PC-9 (cell line): ENCODE measurements at regions not wholly inside any gene's neighbourhood (a gene's known extent, or its start where the extent isn't known, plus 50 kb on each side); places are given as distances from the start of the nearest gene placed in this dataset.

ENCODE experiments used
- BruUV-seq: library from RNA; stranded (reverse); fragments of 400-500 nt; replicated peaks from 2 replicates; lab custom pipeline; 2021; lab: Mats Ljungman, UMichigan
- CTCF ChIA-PET: fragments of 300-600 bp; sonication (Branson Sonifier 250); formaldehyde crosslinking; loops from one replicate; lab custom pipeline; 2022; ENCODE audit warnings: antibody characterized with exemption; lab: Charles Lee
- POLR2A ChIA-PET: fragments of 300-600 bp; sonication (Branson Sonifier 250); formaldehyde crosslinking; loops from one replicate; lab custom pipeline; 2022; ENCODE audit warnings: antibody characterized with exemption; ENCODE audit not compliant: unreplicated experiment; lab: Charles Lee
- DNase-seq, 2 experiments: peaks; one replicate each; pipeline versions ENCODE4 v3.0.0 to v3.0.0-alpha.2; 2015 to 2022; ENCODE audit warnings: mixed read lengths in 1 of 2
- H2AFZ ChIP-seq: fragments of 200-600 bp; sonication (generic); 2 replicates; pipeline ENCODE4 v1.8.1; 2017; ENCODE audit warnings: antibody characterized with exemption
- H3F3A ChIP-seq: fragments of 200-600 bp; sonication (generic); 2 replicates; pipeline ENCODE4 v1.8.1; 2017; ENCODE audit warnings: antibody characterized with exemption, mild to moderate bottlenecking, low read depth; ENCODE audit not compliant: insufficient read depth
- H3K27ac ChIP-seq: fragments of 200-600 bp; sonication (generic); 2 replicates; pipeline ENCODE4 v1.6.1; 2016; ENCODE audit warnings: mixed run types
- H3K27me3 ChIP-seq: fragments of 200-600 bp; sonication (generic); 2 replicates; pipeline ENCODE4 v1.6.1; 2016; ENCODE audit warnings: low read depth, mixed run types; ENCODE audit not compliant: insufficient read depth
- H3K36me3 ChIP-seq: fragments of 200-600 bp; sonication (generic); 2 replicates; pipeline ENCODE4 v1.6.1; 2016; ENCODE audit warnings: low read depth, mixed run types
- H3K4me1 ChIP-seq: fragments of 200-600 bp; sonication (generic); replicated peaks from 2 replicates; pipeline ENCODE4 v1.6.1; 2016; ENCODE audit warnings: mixed run types; ENCODE audit not compliant: insufficient read depth
- H3K4me2 ChIP-seq: fragments of 200-600 bp; sonication (generic); 2 replicates; pipeline ENCODE4 v1.6.1; 2017; ENCODE audit warnings: mixed run types
- H3K4me3 ChIP-seq: fragments of 200-600 bp; sonication (generic); 2 replicates; pipeline ENCODE4 v1.6.1; 2016; ENCODE audit warnings: mixed run types
- H3K79me2 ChIP-seq: fragments of 200-600 bp; sonication (generic); 2 replicates; pipeline ENCODE4 v1.6.1; 2017; ENCODE audit warnings: low read depth, mixed run types
- H3K9me2 ChIP-seq: fragments of 200-600 bp; sonication (generic); 2 replicates; pipeline ENCODE4 v1.8.1; 2017; ENCODE audit warnings: mild to moderate bottlenecking; ENCODE audit not compliant: insufficient read depth
- H3K9me3 ChIP-seq: fragments of 200-600 bp; sonication (generic); 2 replicates; pipeline ENCODE4 v1.8.1; 2016; ENCODE audit warnings: low read depth; ENCODE audit not compliant: insufficient read depth
- H4K20me1 ChIP-seq: fragments of 200-600 bp; sonication (generic); 2 replicates; pipeline ENCODE4 v1.8.1; 2017; ENCODE audit not compliant: insufficient read depth
- EZH2 ChIP-seq: fragments of 200-600 bp; sonication (generic); IDR thresholded peaks from 2 replicates; pipeline ENCODE4 v1.8.0; 2017; ENCODE audit warnings: antibody characterized with exemption, low read depth
- intact Hi-C: fragments of 100-400 bp; cut with micrococcal nuclease; formaldehyde crosslinking; loops from one replicate; pipeline ENCODE4 v1.10.0; 2022; ENCODE audit not compliant: unreplicated experiment
- TF ChIP-seq, protein P1 (sequence below): fragments of 200-600 bp; sonication (generic); conservative IDR thresholded peaks from 2 replicates; pipeline ENCODE4 v1.6.1; 2017; ENCODE audit warnings: mixed run types, antibody characterized with exemption, mild to moderate bottlenecking, moderate library complexity

DNA sequence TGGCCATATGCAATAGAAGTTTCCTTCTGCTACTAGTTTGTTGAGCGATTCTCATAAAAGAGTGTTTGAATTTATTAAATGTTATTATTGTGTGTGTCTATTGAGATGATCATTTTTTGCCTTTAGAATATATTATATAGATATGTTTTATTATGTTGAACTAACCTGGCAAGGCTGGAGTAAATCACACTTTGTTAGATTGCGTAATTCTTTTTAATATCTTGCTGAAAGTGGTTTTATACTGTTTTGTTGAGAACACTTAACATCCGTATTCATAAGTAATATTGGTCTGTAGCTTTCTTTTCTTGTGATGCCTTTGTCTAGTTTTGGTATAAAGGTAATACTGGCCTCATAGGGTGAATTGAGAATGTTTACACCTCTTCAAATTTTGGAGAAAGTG lies 574.3 kb upstream of the PCDH20 start:
- ChIA-PET POLR2A (no interaction called here), CTCF (no interaction called here)
- Histone ChIP-seq H3K27ac (no peak overlapping the region), H3F3A (no peaks in the 10 kb centered on the region), H3K9me2 (no peaks in the 10 kb centered on the region), H3K4me3 (no peak overlapping the region), H3K79me2 (no peaks in the 10 kb centered on the region), H3K4me2 (no peak overlapping the region), H4K20me1 (no peaks in the 10 kb centered on the region), H2AFZ (no peak overlapping the region), H3K4me1 (no peaks in the 10 kb centered on the region), H3K36me3 (no peaks in the 10 kb centered on the region), H3K27me3 (no peaks in the 10 kb centered on the region), H3K9me3 (no peaks in the 10 kb centered on the region)
- DNase-seq = no peak
- no TSS peak for BruUV-seq
- intact Hi-C loops = no loop called here
- TF ChIP-seq EZH2 = no peak

DNA sequence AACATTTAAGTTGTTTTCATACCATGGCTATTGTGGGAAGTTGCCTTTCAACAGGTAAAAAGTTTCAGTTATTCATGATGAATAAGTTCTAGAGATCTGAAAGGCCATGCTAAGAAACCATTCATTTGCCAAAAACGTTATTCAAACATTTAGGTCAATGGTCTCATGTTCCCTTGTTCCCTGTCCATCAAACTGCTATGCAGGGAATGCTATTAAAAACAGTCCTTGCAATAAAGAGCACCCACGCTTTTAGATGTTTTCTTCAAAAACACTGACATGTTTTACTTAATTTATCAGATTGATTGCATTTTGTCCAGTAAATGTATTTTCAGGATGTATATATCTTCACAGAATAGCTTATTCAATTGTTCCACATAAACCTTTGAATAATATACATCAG lies 573.2 kb upstream of the PCDH20 start:
- no peaks in the 10 kb centered on the region for H3K36me3 ChIP-seq
- no peak overlapping the region for H3K4me3 ChIP-seq
- no TSS peak for BruUV-seq
- H4K20me1 ChIP-seq = no peaks in the 10 kb centered on the region
- no peak overlapping the region for H3K27ac ChIP-seq
- intact Hi-C loops = no loop called here
- ChIA-PET POLR2A (no interaction called here), CTCF (no interaction called here)
- H3K4me1 ChIP-seq = no peaks in the 10 kb centered on the region
- no peak for TF ChIP-seq EZH2
- TF ChIP-seq, protein P1, sequence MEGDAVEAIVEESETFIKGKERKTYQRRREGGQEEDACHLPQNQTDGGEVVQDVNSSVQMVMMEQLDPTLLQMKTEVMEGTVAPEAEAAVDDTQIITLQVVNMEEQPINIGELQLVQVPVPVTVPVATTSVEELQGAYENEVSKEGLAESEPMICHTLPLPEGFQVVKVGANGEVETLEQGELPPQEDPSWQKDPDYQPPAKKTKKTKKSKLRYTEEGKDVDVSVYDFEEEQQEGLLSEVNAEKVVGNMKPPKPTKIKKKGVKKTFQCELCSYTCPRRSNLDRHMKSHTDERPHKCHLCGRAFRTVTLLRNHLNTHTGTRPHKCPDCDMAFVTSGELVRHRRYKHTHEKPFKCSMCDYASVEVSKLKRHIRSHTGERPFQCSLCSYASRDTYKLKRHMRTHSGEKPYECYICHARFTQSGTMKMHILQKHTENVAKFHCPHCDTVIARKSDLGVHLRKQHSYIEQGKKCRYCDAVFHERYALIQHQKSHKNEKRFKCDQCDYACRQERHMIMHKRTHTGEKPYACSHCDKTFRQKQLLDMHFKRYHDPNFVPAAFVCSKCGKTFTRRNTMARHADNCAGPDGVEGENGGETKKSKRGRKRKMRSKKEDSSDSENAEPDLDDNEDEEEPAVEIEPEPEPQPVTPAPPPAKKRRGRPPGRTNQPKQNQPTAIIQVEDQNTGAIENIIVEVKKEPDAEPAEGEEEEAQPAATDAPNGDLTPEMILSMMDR = no peak
- no peaks in the 10 kb centered on the region for H3K9me3 ChIP-seq
- no peaks in the 10 kb centered on the region for H3F3A ChIP-seq
- no peaks in the 10 kb centered on the region for H3K79me2 ChIP-seq
- DNase-seq = no peak
- H3K9me2 ChIP-seq = no peaks in the 10 kb centered on the region
- H2AFZ ChIP-seq = no peak overlapping the region
- no peak overlapping the region for H3K4me2 ChIP-seq
- no peaks in the 10 kb centered on the region for H3K27me3 ChIP-seq

DNA sequence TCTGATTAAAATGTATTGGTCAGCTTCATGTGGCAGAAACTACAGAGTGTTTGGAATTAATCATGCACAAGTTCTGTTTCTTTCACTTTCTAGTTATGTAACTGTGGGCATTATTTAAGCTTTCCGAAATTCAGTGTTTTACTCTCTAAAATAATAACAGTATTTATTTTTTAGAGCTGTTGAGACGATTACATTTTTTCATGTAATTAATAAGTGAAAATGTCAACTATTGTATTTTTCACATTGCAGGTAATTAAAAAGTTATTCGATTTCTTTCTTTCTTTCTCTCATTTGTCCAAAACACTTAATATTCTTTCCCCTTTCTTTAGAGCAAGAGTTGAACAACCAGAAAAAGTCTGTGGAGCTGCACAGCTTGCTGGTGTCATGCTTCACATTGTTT lies 559.4 kb upstream of the PCDH20 start:
- no peak for DNase-seq
- TF ChIP-seq, protein P1 = no peak
- TF ChIP-seq EZH2 = no peak
- H3K9me3 ChIP-seq = no peaks in the 10 kb centered on the region
- no peak overlapping the region for H2AFZ ChIP-seq
- CTCF ChIA-PET = no interaction called here
- H3F3A ChIP-seq = no peaks in the 10 kb centered on the region
- H3K36me3 ChIP-seq = no peaks in the 10 kb centered on the region
- H3K27me3 ChIP-seq = no peaks in the 10 kb centered on the region
- H3K79me2 ChIP-seq = no peaks in the 10 kb centered on the region
- intact Hi-C loops = no loop called here
- H3K4me1 ChIP-seq = no peaks in the 10 kb centered on the region
- no peaks in the 10 kb centered on the region for H3K9me2 ChIP-seq
- no peak overlapping the region for H3K4me2 ChIP-seq
- no peaks in the 10 kb centered on the region for H4K20me1 ChIP-seq
- no TSS peak for BruUV-seq
- no peak overlapping the region for H3K27ac ChIP-seq
- no peak overlapping the region for H3K4me3 ChIP-seq
- POLR2A ChIA-PET = no interaction called here

DNA sequence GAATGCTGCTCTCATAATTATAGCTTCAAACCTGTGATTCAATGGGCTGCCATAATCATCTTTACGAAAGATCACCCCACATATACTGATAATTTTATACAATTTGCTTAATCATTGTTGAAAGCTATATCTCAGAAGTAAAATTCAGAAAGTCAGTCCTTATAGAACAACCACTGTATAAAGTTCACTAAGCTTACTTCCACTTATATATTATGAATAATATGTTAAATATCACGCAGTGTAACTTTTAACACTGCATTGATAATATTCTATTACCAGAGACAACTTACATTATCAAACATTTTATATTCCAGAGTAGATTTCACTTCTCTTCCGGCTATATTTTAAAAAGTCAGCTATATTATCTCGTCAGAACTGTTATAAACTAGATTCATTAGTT lies 550.1 kb upstream of the PCDH20 start:
- CTCF ChIA-PET = no interaction called here
- TF ChIP-seq, protein P1 = no peak
- TF ChIP-seq EZH2 = no peak
- Histone ChIP-seq H3K27me3 (no peaks in the 10 kb centered on the region), H3K9me2 (no peaks in the 10 kb centered on the region), H4K20me1 (no peaks in the 10 kb centered on the region), H3K4me3 (no peak overlapping the region), H3K27ac (no peak overlapping the region), H3K4me1 (no peaks in the 10 kb centered on the region), H3K79me2 (no peaks in the 10 kb centered on the region), H3K36me3 (no peaks in the 10 kb centered on the region), H3K9me3 (no peaks in the 10 kb centered on the region), H2AFZ (no peak overlapping the region), H3F3A (no peaks in the 10 kb centered on the region), H3K4me2 (no peak overlapping the region)
- DNase-seq = no peak
- intact Hi-C loops = no loop called here
- POLR2A ChIA-PET = interaction anchor here (0.6 kb wide), 1 partner anchor 238 kb away, joined by 4 read pairs; no protein-coding TSS in a partner anchor
- BruUV-seq = no TSS peak
